Activated CD4-positive, alpha-beta T cell treated with anti-CD3 and anti-CD28 coated beads, Interleukin-2, amount 50 U/mL, for 48 hours (primary cell): ENCODE measurements at regions not wholly inside any gene's neighbourhood (a gene's known extent, or its start where the extent isn't known, plus 50 kb on each side); places are given as distances from the start of the nearest gene placed in this dataset.
"Not testable (repeated sequence)": the region's sequence is repeated elsewhere in the genome, so short reads cannot be mapped to it uniquely, and the experiment has no call there.

Source experiments
- DNase-seq, 2 experiments: peaks; one replicate each; pipeline ENCODE4 v3.0.0-alpha.2; 2020

DNA sequence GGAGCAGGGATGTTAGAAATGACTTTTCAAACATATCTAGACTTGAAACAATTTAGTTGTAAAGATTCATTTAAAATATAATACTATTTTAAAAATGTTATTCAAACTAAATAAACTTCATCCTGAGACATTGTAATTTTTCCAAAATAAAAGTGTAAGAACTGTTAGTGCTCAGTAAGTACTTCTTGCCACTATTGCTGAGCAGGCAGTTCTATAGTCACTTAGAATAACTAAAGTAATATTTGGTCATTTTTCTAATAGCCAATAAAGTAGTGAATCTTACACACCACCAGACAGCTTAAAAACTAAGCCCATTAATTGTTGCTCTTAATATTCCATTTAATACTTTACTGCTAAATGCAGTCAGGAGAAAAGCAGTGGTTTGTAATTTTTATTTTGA lies 1120.0 kb upstream of the CDH10 start:
- DNase-seq, result no peak

DNA sequence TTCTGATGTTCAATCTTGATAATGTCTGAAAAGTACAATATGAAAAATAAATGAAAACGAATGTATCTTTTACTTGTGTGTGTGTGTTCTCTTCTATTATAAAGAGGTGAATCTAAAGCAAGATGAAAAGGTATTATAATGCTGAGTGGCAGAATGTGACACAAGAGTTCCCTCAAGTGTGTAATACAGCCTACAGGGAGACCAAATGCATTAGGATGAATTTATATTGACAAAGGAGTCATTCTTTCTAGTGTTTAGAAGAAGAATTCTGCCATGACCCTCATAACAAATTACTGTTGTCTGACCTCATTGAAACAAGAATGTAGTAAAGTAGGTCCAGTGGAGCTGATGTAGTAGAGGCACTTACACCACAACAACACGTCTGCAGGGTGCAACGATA lies 1119.0 kb upstream of the CDH10 start:
- DNase-seq, result no peak

DNA sequence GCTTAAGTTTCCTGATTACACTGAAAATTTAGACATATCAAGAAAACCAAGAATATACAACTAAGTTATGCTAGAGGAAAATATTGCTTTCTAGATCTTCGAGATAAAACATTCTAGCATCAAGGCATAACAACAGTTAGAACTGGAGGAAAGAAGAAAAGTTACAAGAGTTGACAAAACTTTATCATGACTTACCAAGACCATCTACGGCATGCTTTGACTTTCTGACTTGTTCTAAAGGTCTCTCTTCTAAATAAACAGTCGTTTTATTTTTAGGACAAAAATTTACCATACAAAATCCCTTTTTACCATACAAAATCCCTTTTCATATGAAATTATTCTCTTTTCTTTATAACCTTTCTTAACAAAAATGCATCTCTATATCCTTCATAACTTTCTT lies 1110.1 kb upstream of the CDH10 start:
- no peak for DNase-seq

- DNase-seq, result no peak
Observed at GRCh38 chr5:25744908-25745307, 1100.1 kb upstream of the CDH10 start.

- no peak for DNase-seq
Observed at GRCh38 chr5:25716680-25717079, 1071.9 kb upstream of the CDH10 start.

GRCh38 chr5:25713259-25713658 lies 1068.5 kb upstream of the CDH10 start:
- DNase-seq, result no peak

- DNase-seq, result no peak
Observed at GRCh38 chr5:25707093-25707492, 1062.3 kb upstream of the CDH10 start.

- DNase-seq, result no peak
Observed at GRCh38 chr5:25701936-25702335, 1057.2 kb upstream of the CDH10 start.

- no peak for DNase-seq
Observed at GRCh38 chr5:25694801-25695200, 1050.0 kb upstream of the CDH10 start.

- no peak for DNase-seq
Observed at GRCh38 chr5:25688156-25688555, 1043.4 kb upstream of the CDH10 start.

- no peak for DNase-seq
Observed at GRCh38 chr5:25669645-25670401, 1025.0 kb upstream of the CDH10 start.

DNA sequence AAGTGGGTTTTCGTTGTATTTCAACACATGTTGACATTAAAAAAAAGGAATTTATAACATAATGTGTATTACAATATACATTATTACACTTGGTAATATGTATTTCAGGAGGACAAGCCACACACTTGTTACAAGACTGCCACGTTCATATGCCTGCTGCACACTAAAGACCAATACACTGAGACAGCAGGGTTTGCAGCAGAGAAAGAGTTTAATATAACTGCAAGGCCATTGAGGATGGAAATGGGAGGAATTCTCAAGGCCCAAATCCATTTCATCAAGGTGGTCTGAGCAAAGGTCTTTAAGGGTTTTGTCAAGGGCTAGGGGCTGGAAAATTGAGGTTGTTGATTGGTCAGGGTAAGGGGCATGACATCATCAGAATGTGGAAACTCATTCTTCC lies 1017.8 kb upstream of the CDH10 start:
- no peak for DNase-seq

DNA sequence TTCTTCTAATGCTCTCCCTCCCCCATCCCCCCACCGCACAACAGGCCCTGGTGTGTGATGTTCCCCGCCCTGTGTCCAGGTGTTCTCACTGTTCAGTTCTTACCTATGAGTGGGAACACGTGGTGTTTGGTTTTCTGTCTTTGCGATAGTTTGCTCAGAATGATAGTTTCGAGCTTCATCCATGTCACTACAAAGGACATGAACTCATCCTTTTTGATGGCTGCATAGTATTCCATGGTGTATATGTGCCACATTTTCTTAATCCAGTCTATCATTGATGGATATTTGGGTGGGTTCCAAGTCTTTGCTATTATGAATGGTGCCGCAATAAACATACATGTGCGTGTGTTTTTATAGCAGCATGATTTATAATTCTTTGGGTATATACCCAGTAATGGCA lies 1005.5 kb upstream of the CDH10 start:
- not testable (repeated sequence) for DNase-seq

- no peak for DNase-seq
Observed at GRCh38 chr5:25649628-25650265, 1005.0 kb upstream of the CDH10 start.

- no peak for DNase-seq
Observed at GRCh38 chr5:25646421-25647341, 1001.9 kb upstream of the CDH10 start.

GRCh38 chr5:25641124-25641523 lies 996.3 kb upstream of the CDH10 start:
- no peak for DNase-seq

- no peak for DNase-seq
Observed at GRCh38 chr5:25619273-25619672, 974.5 kb upstream of the CDH10 start.

- no peak for DNase-seq
Observed at GRCh38 chr5:25618821-25619220, 974.0 kb upstream of the CDH10 start.

DNA sequence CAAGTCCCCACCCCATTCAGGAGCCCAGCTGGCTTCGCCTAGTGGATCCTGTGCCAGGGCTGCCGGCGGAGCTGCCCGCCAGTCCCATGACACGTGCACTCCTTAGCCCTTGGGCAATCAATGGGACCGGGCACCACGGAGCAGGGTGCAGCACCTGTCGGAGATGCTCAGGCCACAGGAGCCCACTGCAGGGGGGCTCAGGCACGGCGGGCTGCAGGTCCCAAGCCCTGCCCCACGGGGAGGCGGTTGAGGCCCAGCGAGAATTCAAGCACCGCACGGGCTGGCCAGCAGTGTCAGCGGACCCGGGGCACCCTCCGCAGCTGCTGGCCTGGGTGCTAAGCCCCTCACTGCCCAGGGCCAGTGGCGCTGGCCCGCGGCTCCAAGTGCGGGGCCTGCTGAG lies 969.7 kb upstream of the CDH10 start:
- DNase-seq, result no peak

DNA sequence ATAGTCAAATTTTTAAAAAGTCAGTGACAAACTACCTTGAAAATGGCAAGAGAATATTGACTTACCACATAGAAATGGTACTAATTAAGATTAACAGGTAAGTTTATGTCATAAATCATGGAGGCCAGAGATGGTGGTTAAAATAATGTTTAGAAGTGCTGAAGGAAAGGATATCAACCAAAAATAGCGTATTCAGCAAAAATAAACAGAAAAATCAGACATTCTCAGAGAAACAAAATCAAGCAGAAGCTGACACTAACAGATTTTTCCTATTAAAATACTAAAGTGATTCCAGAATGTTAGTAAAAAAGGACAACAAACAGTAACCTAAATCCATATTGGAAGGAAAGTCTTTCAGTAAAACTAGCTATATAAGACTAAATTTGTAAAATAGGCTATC lies 959.9 kb upstream of the CDH10 start:
- DNase-seq, result no peak

DNA sequence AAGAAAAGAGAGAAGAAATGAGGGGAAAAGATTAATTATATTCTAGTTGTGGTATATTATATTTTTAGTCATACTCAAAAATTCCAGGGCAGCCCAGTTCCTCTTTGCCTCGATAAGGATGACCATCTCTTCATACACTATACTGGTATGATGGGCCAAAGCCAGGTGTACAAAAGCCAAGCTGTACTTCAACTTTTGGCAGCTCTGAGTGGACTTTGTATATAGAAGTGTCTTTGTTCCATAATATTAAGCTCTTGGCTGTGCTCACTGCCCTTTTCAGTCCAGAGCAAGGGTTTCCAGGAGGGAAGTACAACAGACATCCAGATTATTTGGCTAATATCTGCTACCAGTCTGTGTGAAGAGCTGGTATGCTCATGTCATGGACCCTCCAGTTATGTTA lies 934.3 kb upstream of the CDH10 start:
- no peak for DNase-seq

- no peak for DNase-seq
Observed at GRCh38 chr5:25573691-25574090, 928.9 kb upstream of the CDH10 start.

DNA sequence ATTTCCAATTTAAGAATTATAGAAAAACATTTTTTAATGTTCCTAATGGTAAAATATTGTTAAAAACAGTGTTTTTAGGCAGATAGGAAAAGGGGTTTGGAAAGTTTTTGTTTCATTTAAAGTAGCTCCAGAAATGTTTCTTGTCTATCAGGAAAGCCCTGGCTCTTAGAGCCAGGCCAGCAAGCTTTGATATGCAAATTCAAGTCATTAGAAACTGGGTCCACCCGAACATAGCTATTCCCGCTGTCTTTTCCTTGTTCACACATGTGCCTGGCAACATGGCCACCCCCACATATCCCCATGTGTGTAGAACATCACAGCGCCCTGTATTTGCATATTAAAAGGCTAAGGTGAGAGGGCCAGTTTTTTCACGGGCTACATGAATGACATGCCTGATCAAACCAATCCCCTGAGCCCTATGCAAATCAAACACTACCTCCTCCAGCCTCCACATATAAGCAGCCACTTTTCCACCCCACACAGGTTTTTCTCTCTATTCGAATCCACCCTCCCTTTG lies 925.3 kb upstream of the CDH10 start:
- DNase-seq, result no peak
